ENCODE measurements at regions not wholly inside any gene's neighbourhood (a gene's known extent, or its start where the extent isn't known, plus 50 kb on each side); places are given as distances from the start of the nearest gene placed in this dataset.
"Not testable (repeated sequence)": the region's sequence is repeated elsewhere in the genome, so short reads cannot be mapped to it uniquely, and the experiment has no call there.

DNA sequence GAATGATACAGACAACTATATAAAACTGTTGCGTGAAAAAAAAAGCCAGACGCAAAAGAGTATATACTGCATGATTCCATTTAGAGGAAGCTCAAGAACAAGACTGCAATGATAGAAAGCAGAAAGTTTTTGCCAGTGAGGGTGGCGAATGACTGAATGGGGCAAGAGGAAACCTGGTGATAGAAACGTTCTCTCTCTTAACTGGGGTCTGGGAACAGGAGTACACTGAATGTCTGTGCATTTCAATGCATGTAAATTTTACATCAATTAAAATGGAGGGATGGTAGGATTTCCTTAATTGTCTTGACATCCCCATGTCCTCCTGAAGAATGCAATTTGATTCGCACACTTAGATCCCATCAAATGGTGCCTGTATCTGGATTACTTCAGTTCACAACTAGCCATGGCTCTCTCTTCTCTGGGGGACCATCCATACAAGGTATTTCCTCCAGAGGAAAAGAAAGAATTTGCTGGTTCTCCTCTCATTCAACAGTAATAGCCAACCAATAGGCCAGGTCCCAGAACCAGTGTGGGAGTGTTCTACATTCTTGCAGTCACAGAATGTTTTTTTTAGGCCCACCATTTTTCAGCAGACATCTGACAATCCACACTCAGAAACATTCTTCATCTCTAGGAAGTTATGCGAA is 221.0 kb upstream of the KLF14 start:
- no peak for DNase-seq (ENCODE audit: low read depth, low spot score)
- no peak overlapping the region for H3K27ac ChIP-seq

DNA sequence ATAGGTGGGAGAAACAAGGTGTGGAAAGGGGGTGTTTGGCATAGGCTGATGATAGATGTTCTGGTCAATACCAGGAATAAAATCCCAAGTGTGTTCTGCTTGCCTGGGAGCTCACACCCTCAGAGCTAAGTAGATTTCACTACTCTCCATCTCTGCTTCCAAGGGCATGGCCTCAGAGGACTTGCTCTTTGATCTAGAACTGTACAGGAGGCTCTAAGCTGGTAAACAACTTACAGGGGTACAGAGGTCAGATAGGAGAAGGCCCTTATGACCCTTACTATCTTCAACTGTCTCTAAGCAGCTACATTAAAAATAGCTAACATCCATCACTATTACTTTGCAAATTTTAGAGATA is 221.5 kb upstream of the KLF14 start:
- no peak overlapping the region for H3K27ac ChIP-seq
- DNase-seq (ENCODE audit: low read depth, low spot score): no peak

DNA sequence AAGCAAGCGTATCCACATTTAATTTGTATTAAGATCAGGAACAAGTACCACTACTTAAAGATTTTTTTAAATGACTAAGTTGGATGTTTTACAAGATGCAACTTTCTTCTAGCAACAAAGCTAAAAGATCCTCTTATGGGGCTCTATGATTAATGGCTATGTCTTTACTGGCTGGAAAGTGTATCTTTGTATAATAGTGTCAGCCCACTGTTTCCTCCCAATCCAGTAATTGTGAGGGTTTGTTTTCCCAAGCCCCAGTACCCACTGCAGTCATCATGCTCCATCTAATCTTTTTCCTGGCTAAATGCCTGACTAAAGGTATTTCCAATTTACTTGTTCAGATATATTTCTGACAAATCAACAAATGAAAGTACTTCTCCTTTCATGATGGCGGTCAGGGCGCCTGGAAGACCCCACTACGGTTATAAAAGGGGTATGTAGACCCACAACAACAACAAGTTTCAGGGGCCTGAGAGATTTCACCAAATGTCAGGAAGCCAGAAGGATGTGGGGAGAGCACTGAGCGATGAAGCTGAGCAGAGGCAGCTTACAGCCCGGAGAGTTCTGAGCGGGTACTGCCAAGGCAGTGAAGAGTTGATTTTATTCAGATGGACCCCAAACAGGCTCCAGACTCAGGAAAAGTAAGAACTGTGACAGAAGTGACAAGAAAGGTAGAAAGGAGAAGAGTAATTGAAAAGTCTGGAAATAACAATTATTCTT is 222.6 kb upstream of the KLF14 start:
- DNase-seq (ENCODE audit: low read depth, low spot score): no peak
- no peak overlapping the region for H3K27ac ChIP-seq

DNA sequence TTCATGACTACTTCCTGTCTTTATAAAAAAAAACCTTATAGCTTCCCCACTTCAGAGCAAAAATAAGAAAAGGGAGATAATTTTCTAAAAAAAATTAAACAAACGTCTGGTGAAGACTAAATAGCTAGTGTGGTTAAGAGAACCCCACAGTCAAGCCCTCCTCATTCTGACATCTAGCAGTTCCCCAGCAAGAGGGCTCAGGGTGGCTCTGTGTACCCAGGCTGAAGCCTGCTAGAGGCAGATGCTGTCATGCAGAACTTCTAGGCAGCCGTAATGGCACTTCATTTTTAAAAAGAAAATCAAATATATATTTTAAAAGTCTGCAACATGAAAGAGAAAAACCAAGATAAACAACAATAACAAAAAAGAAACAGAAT is 223.1 kb upstream of the KLF14 start:
- no peak overlapping the region for H3K27ac ChIP-seq
- no peak for DNase-seq (ENCODE audit: low read depth, low spot score)

DNA sequence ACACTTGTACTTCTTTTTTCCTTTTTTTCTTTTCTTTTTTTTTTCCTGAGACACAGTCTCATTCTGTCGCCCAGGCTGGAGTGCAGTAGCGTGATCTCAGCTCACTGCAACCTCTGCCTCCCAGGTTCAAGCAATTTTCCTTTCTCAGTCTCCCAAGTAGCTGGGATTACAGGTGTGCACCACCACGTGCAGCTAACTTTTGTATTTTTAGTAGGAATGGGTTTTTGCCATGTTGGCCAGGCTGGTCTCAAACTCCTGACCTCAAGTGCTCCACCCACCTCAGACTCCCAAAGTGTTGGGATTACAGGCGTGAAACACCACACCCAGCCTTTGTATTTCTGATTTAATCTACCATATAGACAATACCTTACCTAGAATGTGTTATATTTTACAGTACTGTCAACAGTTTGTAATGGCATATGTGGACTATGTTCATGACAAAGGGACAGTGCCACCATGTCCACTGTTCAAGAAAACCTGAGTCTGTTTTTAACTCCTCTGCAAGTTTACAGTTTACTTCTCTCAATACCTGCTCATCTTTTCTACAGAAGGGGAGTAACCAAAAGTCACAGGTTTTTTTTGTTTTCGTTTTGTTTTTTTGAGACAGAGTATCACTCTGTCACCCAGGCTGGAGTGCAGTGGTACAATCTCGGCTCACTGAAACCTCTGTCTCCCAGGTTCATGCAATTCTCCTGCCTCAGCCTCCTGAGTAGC is 223.9 kb upstream of the KLF14 start:
- H3K27ac ChIP-seq; DNase-seq (ENCODE audit: low read depth, low spot score): not testable (repeated sequence)

DNA sequence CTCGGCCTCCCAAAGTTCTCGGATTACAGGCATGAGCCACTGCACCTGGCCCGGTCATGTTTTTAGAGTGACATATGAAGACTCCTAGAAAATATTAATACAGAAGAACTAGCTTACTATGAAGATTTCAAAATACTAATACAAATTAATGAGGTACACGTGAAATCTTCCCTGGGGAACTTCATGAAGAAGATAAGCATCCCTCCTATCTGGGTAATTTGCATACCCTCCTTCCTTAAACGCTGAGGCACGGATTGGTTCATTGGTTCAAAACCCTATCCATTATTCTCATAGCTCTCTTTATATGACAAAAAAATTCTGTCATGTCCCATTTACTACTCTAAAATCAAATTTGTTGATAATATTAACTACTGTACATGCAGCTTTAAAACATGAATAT is 224.8 kb upstream of the KLF14 start:
- peak overlapping the region; percentile 98 for H3K27ac ChIP-seq
- DNase-seq (ENCODE audit: low read depth, low spot score): no peak

DNA sequence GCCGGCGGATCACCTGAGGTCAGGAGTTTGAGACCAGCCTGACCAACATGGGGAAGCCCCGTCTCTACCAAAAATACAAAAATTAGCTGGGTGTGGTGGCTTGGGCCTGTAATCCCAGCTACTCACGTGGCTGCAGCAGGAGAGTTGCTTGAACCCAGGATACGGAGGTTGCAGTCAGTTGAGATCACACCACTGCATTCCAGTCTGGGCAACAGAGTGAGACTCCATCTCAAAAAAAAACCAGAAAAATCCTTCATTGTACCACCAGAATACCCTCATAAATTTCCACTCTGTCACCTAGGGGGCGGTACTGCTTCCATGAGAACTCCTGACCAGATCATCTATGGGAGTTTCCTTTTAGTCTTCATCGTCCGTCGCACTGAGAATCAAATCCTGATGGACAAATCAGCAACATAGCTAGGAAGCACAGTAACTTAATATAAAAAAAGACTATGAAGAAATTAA is 225.8 kb upstream of the KLF14 start:
- no peak for DNase-seq (ENCODE audit: low read depth, low spot score)
- peak overlapping the region; percentile 98 for H3K27ac ChIP-seq

DNA sequence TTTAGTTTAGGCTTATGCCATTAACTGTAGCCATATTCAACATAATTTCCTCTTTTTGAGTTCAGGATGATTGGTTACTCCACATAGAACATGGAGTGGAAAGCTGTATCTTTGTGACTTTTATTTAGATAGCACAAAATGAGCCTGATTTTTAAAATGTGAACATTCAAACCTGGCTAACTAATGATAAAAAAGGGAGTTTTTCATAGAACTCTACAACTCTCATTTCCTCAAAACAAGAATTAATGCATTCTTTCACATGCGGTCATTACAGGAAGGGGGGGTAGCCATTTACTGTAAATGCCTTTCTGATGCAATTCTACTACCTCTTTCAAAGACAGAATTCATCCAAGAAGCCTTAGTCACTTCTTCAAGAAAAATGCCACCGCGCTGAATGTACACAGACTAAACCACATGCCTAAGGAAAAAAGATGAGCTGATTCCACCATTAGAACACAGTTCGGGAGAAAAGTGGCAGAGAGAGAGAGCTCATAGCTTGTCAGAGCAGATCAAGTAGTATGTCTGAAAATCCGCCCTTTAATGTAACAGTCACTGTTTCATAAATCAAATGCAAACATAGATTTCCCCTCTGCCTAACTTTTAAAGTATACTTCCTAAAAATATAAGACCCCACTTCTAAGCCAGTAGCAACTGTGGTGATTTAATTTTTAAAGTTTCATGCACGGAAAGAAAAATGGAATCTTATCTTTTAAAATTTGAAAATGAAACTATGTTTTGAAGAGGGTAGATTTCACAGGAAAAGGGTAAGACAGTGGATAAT is 226.4 kb upstream of the KLF14 start:
- peak overlapping the region; percentile 98 for H3K27ac ChIP-seq
- DNase-seq (ENCODE audit: low read depth, low spot score): peak; percentile 83

DNA sequence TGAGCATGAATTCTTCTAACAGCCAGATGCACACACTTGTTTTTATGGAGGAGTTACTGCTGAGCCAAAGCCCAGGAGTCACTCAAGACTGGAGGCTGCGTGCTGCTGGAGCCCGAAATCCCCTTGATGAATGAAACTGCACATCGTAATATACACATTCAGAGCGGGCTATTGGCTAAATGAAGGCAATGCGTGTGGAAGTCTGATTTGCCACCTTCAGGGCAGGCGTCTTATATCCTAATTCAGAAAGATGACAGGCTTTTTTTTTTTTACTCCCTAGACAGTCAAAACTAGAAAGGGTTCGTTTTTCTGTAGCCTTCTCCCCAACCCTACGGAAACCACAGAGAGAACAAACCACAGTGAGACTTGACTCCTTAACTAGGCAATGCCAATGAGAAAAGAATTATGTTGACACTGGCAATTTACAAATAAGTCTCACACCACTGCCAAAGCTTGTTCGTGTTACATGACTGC is 227.2 kb upstream of the KLF14 start:
- no peak for DNase-seq (ENCODE audit: low read depth, low spot score)
- H3K27ac ChIP-seq: peak overlapping the region; percentile 98

DNA sequence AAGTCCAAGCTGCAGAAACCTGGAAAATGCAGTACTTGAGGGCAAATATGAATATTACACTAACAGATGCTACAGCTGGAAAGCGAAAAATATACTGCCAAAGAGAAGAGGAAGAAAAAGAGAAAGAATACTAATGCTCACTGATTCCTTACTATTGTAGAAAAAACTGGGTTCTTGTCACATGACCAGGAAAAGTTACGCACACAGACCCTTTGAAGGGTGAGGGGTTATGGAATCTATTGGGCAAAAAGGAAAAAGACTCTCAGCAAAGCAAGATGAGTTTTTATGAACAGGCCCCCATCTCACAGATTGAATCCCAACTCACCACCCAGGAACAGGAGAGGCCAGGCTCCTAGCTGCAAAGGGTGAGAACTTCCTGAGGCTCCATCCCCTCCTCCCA is 228.1 kb upstream of the KLF14 start:
- H3K27ac ChIP-seq: peak overlapping the region; percentile 98
- DNase-seq (ENCODE audit: low read depth, low spot score): no peak

DNA sequence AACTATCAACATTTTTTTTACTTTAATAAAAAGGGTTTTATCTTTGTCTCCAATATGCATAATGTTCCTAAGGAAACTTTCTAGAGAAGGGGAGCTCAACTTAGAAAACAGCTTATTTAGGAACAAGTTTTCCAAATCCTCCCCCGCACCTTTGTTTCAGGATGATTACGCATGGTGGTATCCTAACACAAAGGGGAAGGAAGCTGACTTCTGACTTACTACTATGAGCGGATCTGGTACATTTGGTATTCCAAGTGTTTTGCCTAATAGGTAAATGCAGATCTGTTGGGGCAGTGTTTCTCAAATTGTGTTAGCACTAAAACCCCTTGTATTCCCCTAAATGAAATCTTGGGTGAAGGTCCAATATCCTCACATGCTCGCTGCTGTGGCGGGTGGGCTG is 229.3 kb upstream of the KLF14 start:
- H3K27ac ChIP-seq: no peak overlapping the region
- DNase-seq (ENCODE audit: low read depth, low spot score): no peak

DNA sequence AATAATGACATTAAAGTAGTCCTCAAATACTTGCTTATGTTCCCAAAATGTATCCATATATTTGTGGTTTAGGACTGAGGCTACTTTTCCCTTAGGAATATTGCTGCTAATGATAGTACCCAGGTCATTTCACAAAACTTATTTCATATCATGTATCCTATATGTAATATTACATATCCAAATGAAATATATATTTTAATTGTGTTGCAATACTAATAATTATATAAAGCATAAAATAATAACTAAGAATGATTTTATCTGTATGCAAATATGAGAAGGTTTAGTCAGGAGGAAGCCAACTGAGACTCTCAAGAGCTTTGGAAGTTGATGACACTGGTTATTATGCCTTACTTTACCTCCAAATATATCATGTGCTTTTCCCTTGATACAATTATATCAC is 231.5 kb upstream of the KLF14 start:
- no peak for DNase-seq (ENCODE audit: low read depth, low spot score)
- no peak overlapping the region for H3K27ac ChIP-seq

DNA sequence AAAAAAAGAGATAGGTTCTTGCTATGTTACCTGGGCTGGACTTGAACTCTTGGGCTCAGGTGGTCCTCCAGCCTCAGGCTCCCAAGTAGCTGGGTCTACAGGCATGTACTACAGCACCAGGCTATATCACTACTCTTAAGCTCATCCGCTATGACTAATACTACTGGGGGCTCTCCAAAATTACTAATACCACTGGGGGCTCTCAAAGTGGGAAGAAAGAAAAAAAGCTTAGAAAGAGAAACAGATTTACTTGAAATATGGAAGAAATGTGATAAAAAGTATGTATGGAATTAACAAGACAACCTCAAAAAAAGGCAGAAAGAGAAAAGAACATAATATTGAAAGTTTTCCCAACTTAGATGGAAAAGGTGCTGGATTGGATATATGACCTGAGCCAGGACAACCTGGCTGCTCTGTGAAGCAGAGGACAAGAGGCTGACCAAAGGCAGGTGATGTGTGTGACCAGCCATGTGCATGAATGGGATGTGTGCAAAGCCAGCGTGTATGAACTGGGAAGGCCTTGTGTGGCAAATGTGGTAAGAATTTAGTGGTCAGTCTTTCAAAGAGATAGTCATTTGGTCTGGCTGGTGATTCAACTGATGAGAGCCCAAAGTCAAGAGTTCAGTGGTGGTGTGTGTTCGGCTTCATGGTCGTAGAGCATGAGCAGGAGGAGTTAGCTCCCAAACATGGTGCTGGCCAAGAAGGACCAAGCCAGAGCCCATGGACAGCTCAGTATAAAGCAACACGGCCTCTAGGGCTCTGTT is 232.4 kb upstream of the KLF14 start:
- DNase-seq (ENCODE audit: low read depth, low spot score): no peak
- H3K27ac ChIP-seq: no peak overlapping the region

DNA sequence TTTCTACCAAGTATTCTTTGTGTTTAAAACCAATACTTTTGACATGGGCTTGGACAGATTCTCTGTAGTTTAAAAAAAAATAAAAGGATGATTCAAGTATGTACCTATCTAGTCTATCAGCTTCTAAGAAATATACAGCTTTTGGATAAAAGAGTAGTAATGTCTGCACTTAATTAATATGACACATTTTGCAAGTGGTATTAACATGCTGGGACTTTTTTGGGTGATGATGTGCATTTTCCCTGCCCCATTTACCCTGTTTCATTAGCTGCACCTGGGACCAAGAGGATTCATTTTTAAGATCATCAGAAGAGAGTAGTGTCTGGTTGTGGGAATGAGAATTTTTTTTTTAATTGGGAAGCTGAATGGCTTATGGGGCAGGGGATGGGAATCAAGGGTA is 236.2 kb upstream of the KLF14 start:
- no peak for DNase-seq (ENCODE audit: low read depth, low spot score)
- no peak overlapping the region for H3K27ac ChIP-seq

DNA sequence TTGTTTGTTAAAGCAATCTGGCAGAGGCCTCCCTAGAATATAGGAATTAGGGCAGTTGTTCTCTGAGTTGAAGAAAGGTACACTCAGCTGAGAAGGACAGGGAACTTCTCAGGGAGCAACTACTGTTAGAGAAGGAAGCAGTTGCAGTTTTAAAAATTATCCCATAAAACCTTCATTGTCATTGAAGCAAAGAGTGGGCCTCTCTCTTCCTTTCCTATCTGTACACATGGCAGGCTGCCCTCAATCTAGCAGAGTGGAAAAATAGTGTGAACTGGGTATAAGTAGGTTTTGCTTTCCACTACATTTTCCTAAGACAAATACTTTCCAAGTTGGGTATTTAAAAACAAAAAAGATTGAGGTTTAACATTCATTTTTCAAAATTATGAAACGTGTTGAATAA is 236.7 kb upstream of the KLF14 start:
- H3K27ac ChIP-seq: no peak overlapping the region
- no peak for DNase-seq (ENCODE audit: low read depth, low spot score)

DNA sequence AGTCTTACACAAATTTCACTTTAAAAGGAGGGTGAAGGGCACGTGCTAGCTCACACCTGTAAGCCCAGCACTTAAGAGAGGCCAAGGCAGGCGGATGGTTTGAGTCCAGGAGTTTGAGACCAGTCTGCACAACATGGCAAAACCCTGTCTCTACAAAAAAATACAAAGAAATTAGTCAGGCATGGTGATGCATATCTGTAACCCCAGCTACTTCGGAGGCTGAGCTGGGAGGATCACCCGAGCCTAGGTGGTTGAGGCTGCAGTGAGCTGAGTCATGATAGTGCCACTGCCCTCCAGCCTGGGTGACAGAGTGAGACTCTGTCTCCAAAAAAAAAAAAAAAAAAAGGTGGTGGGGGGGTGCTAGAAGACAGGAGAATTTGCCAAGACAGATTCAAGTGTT is 237.3 kb upstream of the KLF14 start:
- no peak overlapping the region for H3K27ac ChIP-seq
- no peak for DNase-seq (ENCODE audit: low read depth, low spot score)

DNA sequence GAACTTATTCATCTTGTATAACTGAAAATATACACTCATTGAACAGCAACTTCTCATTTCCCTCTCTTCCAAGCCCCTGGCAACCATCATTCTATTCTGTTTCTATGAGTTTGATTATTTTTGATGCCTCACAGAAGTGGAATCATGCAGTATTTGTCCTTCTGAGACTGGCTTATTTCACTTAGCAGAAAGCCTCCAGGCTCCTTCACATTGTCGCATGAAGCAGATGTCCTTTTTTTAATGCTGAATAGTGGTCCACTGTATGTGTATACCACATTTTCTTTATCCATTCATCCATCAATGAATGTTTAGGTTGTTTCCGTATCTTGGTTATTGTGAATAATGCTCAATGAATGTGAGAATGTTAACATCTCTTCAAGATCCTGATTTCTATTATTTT is 238.2 kb upstream of the KLF14 start:
- H3K27ac ChIP-seq: no peak overlapping the region
- no peak for DNase-seq (ENCODE audit: low read depth, low spot score)

DNA sequence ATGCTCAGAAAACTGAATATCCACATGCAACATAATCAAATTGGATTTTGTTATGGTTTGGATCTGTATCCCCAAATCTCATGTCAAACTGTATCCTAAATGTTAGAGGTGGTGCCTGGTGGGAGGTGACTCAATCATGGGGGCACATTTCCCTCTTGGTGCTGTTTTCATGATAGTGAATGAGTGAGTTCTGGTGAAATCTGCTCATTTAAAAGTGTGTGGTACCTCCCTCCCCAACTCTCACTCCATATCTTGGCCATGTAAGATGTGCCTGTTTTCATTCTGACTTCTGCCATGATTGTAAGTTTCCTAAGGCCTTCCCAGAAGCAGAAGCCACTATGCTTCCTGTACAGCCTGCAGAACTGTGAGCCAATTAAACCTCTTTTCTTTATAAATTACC is 239.6 kb upstream of the KLF14 start:
- DNase-seq (ENCODE audit: low read depth, low spot score): no peak
- no peak overlapping the region for H3K27ac ChIP-seq

DNA sequence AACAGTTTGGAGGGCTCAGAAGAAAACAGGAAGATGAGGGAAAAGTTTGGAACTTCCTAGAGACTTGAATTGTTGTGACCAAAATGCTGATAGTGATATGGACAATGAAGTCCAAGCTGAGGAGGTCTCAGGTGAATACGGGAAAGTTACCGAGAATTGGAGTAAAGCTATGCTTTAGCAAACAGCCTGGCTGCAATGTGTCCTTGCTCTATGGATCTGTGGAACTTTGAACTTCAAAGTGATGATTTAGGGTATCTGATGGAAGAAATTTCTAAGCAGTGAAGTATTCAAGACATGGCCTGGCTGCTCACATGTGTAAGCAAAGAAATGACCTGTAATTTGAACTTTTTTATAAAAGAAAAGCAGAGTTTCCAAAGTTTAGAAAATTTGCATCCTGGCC is 240.2 kb upstream of the KLF14 start:
- no peak overlapping the region for H3K27ac ChIP-seq
- DNase-seq (ENCODE audit: low read depth, low spot score): no peak

DNA sequence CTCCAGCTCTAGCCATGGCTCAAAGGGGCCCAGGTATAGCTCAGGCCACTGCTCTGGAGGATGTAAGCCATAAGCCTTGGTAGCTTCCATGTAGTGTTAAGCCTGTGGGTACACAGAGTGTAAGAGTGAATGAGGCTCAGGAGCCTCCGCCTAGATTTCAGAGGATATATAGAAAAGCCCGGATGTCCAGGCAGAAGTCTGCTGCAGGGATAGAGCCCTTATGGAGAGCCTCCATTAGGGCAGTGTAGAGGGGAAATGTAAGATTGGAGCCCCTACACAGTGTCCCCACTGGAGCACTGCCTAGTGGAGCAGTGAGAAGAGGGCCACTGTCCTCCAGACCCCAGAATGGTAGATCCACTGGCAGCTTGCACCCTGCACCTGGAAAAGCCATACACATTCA is 240.8 kb upstream of the KLF14 start:
- H3K27ac ChIP-seq: no peak overlapping the region
- no peak for DNase-seq (ENCODE audit: low read depth, low spot score)

Data from epithelial cell of prostate (primary cell).